ENCODE measurements at regions not wholly inside any gene's neighbourhood (a gene's known extent, or its start where the extent isn't known, plus 50 kb on each side); places are given as distances from the start of the nearest gene placed in this dataset.
"Not testable (repeated sequence)": the region's sequence is repeated elsewhere in the genome, so short reads cannot be mapped to it uniquely, and the experiment has no call there.

DNA sequence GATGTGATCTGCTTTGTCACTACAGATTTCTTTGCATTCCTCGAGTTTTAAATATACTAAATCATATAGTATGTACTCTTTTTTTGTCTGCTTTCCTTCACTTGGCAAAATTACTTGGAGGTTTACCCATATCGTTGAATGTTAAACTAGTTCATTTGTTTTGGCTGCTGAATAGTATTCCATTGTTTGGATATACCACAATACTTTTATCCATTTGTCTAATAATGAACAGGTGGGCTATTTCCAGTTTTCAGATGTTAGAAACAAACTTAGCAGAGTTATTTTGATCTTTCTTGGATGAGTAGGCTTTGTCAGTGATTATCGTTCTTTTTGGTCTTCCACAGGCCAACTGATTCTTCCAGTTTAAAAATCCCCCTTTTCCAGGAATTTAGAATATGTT, 154.0 kb upstream of the TGFBR2 start:
- no peak for FAIRE-seq

- FAIRE-seq: no peak
Observed at GRCh38 chr3:30453360-30454039, 152.9 kb upstream of the TGFBR2 start.

GRCh38 chr3:30454636-30455035, 151.8 kb upstream of the TGFBR2 start:
- FAIRE-seq: no peak

DNA sequence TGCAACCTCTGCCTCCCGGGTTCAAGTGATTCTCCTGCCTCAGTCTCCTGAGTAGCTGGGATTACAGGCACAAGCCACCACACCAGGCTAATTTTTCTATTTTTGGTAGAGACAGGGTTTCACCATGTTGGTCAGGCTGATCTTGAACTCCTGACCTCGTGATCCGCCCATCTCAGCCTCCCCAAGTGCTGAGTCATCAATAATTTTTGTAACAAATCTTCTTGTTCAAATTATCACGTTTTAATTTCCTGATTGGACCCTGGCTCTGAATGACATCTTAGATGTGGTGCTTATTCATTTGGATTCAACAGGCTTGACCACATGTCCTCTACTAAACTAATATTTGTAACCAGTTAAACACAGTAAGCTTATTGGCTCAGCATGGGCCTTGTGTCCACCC, 151.3 kb upstream of the TGFBR2 start:
- not testable (repeated sequence) for FAIRE-seq

DNA sequence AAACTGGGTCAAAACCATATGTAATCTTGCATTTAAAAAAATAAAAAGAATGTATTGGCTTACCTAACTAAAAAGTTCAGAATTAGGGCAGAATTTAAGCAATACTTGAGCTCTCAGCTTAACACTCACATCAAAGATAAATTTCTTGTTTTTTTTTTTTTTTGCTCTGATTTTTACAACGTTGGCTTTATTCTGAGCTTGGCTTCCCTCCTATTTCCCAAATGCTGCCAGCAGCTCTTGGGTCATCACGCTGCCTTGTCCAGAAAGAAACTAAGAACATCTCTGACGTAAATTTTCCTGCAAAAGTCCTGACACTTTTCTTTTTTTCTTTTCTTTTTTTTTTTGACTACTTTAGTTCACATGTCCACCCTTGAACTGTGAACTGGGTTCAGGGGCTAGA, 150.6 kb upstream of the TGFBR2 start:
- FAIRE-seq: no peak

- FAIRE-seq: no peak
Observed at GRCh38 chr3:30456264-30456663, 150.1 kb upstream of the TGFBR2 start.

GRCh38 chr3:30457081-30457480, 149.3 kb upstream of the TGFBR2 start:
- FAIRE-seq: no peak

GRCh38 chr3:30457726-30458125, 148.7 kb upstream of the TGFBR2 start:
- FAIRE-seq: no peak

DNA sequence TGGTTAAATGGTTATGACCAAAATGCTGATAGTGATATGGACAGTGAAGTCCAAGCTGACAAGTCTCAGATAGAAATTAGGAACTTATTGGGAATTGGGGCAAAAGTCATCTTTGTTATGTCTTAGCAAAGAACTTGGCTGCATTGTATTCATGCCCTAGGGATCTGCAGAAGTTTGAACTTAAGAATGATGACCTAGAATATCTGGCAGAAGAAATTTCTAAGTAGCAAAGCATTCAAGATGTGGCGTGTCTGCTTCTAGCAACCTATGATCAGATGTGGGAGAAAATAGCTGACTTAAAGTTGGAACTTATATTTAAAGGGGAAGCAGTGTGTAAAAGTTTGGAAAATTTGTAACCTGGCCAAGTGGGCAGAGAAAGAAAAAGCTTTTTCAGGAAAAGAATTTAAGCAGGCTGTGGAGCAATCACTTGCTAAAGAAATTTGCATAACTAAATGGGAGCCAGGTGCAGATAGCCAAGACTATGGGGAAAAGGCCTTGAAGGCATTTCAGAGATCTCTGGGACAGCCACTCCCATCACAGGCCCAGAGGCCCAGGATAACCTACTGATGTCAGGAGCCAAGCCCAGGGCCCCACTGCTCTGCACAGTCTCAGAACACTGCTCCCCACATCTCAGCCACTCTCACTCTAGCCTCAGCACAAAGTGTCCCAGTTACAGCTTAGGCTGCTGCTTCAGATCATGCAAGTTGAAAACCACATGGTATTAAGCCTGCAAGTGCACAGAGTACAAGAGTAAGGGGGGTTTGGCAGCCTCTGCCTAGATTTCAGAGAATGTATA, 147.8 kb upstream of the TGFBR2 start:
- no peak for FAIRE-seq

GRCh38 chr3:30461311-30461710, 145.1 kb upstream of the TGFBR2 start:
- no peak for FAIRE-seq

DNA sequence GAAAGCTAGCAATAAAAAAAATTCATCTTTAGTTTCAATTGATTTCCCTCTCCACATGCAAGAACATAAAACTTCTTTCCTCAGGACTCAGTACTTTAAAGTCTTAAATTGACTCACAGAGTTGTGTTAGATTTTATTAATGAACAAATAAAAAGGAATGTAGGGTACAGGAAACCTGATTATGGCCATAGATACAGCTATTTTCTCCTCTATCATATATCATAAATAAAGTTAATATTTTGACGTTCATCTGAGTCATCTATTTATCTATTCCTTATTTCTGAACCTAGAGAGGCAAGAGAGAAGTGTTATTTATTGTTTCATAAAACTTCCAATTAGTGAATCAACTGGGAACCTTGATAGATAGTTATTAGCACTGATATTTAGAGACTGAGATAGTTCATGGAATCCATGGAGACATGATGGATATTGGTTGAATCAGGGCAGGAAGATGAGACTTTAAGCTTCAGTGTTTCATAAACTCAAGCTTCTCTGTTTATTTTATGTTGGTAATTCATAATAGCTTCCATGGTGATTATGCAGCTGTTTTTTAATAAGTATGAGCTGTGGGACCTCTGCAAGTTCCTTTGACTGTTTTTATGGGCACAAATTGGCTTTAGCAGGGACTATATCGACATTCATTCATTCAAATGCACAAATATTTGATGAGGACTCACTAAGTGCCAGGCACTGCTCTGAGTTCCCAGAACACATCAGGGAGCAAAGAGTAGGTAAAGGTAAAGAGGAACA, 143.5 kb upstream of the TGFBR2 start:
- FAIRE-seq: no peak

DNA sequence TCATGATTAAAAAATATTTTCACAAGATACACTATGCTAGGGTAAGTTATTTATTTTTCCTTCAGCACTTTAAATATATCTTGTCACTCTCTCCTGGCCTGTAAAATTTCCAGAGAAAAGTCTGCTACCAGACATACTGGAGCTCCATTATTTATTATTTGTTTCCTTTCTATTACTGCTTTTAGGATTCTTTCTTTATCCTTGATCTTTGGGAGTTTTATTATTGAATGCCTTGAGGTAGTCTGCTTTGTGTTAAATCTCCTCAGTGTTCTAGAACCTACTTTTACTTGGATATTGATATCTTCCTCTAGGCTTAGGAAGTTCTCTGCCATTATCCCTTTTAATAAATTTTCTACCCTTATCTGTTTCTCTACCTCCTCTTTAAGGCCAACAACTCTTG, 142.0 kb upstream of the TGFBR2 start:
- FAIRE-seq: peak; percentile 57

GRCh38 chr3:30465454-30465853, 140.9 kb upstream of the TGFBR2 start:
- no peak for FAIRE-seq

GRCh38 chr3:30467596-30468238, 138.7 kb upstream of the TGFBR2 start:
- FAIRE-seq: no peak

DNA sequence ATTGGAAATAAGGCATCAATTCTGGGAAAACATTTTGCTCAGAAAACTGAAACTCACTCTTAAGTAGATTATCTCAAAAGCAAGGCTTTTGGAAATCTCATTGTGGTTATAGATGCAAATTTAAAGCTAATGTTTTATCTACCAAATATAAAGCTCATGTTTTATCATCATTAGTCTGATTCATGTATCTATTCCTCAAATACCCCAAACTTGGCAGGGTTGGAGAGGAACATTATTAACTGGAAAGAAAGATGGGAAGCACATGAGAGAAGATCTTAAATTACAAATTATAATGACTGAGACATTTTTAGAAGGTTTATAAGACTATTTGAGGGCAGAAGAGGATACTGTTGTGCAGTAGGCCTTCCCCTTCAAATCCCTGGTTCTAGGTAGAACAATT, 137.3 kb upstream of the TGFBR2 start:
- FAIRE-seq: no peak

DNA sequence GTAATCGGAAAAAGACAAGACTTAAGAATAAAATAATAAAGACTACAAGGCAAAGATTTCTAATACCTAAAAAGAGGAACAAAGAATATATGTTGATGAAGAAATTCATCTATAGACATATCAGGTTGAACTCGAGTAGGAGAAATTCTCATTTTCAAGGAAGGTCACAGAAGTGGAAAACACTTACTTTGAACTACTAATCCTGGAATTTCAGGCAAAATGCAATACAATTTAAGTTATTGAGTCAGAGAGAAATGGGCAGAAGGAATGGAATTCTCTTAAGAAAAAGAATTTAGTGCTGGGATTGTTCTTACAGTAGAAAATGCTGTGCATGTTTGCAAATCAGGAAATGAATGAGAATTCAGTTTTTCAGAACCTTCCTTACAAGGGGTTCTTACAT, 135.9 kb upstream of the TGFBR2 start:
- no peak for FAIRE-seq

GRCh38 chr3:30471066-30471465, 135.3 kb upstream of the TGFBR2 start:
- no peak for FAIRE-seq

DNA sequence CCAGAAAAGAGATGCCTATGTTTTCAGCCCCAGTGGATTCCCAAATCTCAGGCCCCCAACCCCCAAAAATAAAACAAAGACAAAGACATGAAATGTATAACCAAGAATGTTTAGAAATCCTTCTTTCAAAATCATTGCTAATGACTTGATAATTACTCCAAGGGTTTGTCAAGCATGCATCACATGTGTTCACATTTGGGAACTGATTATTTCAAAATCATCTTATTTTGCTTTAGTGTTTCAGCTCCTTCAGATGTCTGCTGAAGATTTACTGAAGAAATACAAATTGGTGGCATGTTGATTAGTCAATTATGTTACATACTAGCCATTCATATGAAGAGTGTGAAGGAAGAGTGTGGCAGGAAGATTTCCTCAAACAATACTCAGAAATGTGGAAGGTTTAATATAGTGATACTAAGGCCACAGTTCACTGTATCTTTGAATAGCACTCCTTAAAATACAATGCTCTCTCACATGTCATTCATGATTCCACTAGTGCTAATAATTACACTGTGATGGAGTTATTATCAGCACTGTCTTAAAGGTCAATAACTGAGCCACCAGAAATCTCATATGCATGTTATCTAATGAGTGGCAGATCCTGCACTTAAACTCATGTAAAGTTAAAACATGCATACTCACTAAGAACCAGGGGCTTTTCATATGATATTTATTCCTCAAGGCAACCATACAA, 134.5 kb upstream of the TGFBR2 start:
- FAIRE-seq: no peak

DNA sequence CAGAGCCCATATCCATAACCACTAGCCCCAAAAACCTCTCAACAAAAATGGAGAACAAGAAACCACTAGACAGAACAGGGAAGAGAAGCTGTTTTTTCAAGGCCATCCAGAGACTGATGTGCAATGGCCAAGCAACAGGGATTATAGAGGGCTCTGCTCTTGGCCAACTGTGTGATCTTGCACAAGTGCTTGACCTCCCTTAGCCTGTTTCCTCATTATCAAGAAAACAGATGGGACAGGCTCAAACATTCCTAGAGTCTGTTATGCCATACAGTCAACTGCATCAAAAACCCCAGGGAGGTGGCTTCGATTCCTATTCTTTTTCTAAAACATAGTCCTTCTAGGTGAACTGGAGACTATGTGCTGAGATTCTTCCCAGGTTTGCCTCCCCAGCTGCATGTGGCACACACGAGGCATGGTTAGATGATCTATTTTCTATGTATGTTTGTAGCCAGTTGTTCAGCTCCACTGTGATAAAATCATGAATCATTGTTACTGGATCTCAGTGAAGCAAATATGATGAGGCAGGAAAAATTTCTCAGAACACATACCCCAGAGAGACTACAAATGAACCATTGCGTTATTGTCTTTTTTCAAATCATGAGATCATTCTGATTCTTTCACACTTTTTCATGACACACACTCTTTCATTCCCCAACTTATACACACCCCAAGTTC, 132.9 kb upstream of the TGFBR2 start:
- no peak for FAIRE-seq

DNA sequence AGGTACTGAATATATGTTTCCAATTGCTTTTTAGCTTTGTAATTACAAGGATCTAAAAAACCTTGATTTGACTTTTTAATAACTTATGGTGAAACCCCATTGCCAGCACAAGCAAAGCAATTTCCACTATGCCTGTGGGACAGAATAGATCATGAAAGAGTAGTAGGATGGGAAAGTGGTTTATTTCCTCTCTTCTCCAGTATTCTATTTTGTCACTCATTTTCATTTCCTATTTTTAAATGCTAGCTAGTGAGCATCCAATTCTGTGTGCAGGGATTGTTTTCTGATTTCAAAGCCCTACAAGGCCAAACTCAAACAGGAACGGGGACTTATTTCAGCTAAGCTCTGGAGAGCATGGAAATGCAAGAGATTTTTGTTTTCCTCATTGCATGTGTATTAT, 132.0 kb upstream of the TGFBR2 start:
- no peak for FAIRE-seq

GRCh38 chr3:30475038-30475808, 131.2 kb upstream of the TGFBR2 start:
- no peak for FAIRE-seq

Data from endometrium (tissue), 2 donors.